ENCODE measurements at regions not wholly inside any gene's neighbourhood (a gene's known extent, or its start where the extent isn't known, plus 50 kb on each side); places are given as distances from the start of the nearest gene placed in this dataset.
A peak's percentile ranks its signal among the peaks of the same experiment; 100 is the strongest.

DNA sequence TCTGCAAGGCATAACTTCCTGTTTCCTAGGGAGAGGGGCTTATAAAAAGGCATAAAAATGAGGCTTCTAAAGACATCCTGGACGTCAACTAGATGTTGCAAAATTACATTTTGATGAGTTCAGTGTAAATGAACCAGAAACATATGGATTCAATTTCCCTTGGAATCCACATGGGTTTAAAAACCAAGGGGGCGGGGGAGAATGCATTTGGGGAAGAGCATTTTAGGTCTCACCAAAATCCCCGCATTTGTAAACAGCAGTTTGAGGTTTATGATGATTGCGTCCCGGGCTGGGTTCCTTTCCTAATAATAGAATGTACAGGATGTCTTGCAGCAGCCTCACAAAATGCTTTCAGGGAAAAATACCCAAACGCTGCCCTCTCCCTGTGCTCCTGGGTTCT, 407.8 kb downstream of the ZNF536 start:
- no peak for DNase-seq

DNA sequence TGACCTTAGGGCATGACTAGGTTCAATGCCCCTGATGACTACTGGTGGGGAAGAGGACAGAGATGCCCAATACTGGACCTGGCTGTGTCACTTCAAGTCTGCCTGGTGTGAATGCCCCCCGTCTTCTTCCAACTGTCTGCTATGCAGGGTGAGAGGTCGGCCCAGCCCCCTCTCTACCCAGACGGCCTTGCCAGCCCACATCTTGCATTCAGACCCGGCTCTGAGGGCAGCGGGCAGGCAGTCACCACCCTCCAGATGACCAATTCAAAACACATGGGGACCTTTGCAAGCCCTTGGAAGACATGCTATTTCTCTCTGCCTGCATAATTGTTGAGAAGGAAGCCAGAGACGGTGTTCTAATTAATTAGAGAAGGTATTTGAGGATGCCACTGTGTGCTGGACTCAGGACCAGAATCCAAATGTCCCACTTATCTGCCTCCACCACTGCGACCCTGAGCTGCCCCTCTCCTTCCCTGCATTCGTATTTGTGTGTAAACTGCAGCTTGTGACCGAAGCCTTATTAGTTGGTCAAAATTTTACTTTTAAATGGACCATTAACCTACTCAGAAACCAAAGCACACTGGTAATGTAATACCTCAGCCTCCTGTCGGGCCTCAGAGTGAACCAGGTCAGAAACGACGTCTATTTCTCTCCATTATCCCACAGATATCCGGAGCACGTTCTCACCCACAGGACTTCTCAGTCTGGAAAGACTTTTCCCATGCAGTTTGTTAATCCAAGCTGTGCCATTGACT, 407.0 kb downstream of the ZNF536 start:
- no peak for DNase-seq

DNA sequence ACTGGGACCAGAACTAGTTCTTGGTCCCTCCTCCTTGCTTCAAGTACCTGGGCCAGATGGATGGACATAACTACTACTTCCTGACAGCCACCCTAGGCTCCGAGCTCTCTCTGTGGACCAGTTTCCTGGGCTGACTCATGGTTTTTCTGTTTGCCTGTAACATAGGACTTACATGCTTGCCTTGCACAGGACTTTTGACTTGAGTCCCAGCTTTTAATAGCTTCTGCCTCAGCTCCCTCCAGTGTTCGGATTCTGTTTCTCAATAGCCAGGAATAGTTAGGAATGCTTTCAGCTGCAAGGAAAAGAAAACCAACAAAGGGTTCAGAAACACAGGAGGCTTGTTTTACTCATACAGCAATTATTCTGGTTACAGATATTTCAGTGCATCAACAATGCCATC, 405.9 kb downstream of the ZNF536 start:
- no peak for DNase-seq

- no peak for DNase-seq
Observed at GRCh38 chr19:30775956-30776355, 403.8 kb downstream of the ZNF536 start.

GRCh38 chr19:30774252-30774766, 402.1 kb downstream of the ZNF536 start:
- DNase-seq, result no peak

GRCh38 chr19:30762651-30763050, 390.5 kb downstream of the ZNF536 start:
- DNase-seq, result no peak

- DNase-seq, result no peak
Observed at GRCh38 chr19:30760014-30760413, 387.8 kb downstream of the ZNF536 start.

DNA sequence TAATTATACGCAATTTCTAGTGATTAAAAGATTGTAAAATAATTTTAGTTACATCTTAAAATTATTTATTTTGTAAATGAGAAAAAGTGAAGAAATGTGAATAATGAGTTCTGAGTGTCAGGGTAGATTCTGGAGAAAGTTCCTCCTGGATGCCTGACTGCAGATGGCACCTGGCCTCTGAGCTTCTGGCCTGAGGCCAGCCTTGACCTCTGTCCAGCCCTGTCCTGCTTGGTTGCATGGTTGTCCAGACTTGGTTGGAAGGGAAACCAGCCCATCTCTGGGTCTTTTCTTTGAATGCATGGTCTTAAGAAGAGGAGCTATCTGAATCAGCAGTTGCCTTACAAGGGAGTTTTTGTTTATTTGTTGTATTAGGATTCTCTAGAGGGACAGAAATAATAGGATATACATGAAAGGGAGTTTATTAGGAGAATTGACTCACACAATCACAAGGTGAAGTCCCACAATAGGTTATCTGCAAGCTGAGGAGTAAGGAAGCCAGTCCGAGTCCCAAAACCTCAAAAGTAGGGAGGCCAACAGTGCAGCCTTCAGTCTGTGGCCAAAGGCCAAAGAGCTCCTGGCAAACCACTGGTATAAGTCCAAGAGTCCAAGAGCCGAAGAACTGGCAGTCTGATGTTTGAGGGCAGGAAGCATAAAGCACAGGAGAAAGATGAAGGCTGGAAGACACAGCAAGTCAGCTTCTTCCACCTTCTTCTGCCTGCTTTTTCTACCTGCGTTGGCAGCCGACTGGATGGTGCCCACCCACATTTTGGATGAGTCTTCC, 385.8 kb downstream of the ZNF536 start:
- no peak for DNase-seq

GRCh38 chr19:30757104-30757836, 385.1 kb downstream of the ZNF536 start:
- DNase-seq, result no peak

DNA sequence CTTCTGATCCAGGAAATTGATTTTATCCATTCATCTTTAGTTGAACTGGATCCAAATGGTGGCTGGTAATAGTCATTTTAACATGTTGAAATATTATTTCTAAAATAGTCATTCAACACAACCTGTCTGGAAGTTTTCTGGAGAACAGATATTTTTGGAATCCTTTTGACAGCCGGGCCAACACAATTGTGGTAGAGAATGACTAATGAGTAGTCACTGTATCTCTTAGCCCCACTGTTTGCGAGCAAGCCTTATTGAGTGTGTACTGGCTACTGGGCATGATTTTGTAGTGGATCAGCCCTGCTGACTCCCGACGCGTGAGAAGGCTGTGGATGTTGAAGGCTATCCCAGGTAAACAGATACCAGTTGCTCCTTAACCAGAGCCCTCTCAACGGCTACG, 383.4 kb downstream of the ZNF536 start:
- DNase-seq, result no peak

DNA sequence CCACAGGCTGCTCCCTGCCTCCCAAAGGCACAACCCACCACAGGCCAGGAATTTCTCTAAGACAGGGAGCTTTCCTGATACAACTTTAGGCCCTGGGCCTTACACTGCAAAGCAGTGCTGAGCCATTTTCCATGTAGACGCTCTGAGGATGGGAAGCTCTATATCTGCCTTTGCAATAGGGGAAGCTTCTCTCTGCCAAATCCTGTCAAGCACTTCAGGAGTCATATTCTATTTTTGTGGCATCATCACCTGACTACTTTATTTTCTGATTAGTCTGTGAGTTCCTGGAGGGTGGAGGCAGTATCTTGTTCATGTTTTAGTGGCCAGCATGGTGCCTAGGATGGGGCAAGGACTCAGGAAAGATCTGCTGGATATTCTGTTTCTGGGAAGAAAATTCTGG, 382.0 kb downstream of the ZNF536 start:
- DNase-seq, result no peak

DNA sequence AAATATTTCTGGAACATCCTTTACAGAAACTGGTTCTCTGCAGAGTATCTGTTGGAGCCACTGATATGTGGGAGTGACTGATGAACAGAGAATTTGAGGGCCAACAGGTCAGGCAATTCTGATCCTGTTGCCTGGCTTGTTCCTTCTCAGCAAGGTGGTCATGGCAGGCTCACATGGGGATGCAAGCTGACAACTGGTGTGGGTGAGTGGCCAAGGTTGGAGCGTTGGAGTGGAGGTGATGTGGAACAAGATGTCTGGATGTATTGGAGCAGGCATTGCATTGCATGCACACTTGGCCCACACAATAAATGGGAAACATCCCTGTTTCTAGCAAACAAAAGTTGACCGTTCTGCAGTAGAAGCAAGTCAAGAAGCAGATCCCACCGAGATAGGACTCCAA, 380.7 kb downstream of the ZNF536 start:
- no peak for DNase-seq

- DNase-seq, result no peak
Observed at GRCh38 chr19:30752201-30752600, 380.0 kb downstream of the ZNF536 start.

DNA sequence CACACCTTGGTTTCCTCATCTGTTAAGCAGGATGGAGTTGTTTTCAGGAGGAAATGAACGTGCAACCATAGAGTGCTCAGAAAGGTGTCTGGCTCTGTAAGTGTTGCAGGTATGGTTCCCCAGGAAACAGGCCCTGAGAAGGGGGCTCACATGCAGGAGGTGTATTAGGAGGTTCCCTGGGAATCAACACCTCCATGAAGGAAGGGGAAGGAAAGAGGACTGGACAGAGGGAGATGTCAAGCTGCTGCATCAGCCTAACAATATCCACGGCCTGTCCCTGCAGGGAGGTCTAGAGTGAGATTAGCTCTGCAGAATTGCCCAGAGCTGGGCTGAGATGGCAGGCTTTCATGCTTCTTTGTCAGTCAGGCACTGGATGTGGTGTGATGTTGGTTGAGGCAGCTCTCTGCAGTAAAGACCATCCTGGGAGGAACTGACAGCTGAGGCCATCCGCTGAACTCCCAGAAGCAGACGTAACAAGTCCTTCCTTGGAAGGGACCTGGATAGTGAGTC, 373.3 kb downstream of the ZNF536 start:
- no peak for DNase-seq

- DNase-seq, result no peak
Observed at GRCh38 chr19:30744741-30745475, 372.7 kb downstream of the ZNF536 start.

GRCh38 chr19:30743702-30744101, 371.5 kb downstream of the ZNF536 start:
- DNase-seq, result no peak

- DNase-seq, result no peak
Observed at GRCh38 chr19:30743011-30743410, 370.8 kb downstream of the ZNF536 start.

- no peak for DNase-seq
Observed at GRCh38 chr19:30742406-30742938, 370.3 kb downstream of the ZNF536 start.

GRCh38 chr19:30741566-30741965, 369.4 kb downstream of the ZNF536 start:
- no peak for DNase-seq

DNA sequence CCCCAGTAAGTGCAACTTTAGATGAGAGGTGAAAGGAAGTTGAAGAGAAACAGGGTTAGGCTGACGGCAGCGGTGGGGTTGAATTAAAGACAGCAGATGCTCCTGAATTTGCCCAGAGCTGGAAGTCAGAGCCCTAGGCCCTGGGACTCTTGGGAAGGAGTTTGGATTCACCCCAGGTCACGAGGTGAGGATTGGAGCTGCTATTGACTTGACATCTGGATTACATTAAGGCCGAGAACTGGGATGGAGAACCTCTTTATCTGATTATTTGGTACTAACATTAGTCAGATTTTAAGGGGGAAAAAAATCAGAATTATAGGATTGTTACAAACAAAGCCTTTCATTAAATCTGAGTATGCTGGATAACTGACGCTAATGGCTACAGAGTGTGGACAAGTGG, 367.2 kb downstream of the ZNF536 start:
- DNase-seq, result no peak

GRCh38 chr19:30738047-30738446, 365.9 kb downstream of the ZNF536 start:
- DNase-seq, result peak in 1 of 4 experiments; percentile 0

GRCh38 chr19:30734669-30735068, 362.5 kb downstream of the ZNF536 start:
- no peak for DNase-seq
